ENCODE measurements at regions not wholly inside any gene's neighbourhood (a gene's known extent, or its start where the extent isn't known, plus 50 kb on each side); places are given as distances from the start of the nearest gene placed in this dataset.

GRCh38 chrX:16433021-16433420 is 216.9 kb upstream of the S100G start:
- H3K27me3 ChIP-seq, result peaks cover 0 to 10% of the 10 kb centered on the region in 2 donors
- ATAC-seq (no peak), DNase-seq (no peak)
- TF ChIP-seq CTCF (IDR thresholded peaks at IDR 0.05), result no peak
- H3K4me1 ChIP-seq, result no peaks in the 10 kb centered on the region
- no peak overlapping the region for H3K4me3 ChIP-seq
- no peak overlapping the region for H3K27ac ChIP-seq
- no peaks in the 10 kb centered on the region for H3K36me3 ChIP-seq
- intact Hi-C loops (cut with DNase I), result no loop called here
- H3K9me3 ChIP-seq, result no peaks in the 10 kb centered on the region

GRCh38 chrX:16435399-16435986 is 214.5 kb upstream of the S100G start:
- no peak overlapping the region for H3K27ac ChIP-seq
- H3K4me1 ChIP-seq, result no peaks in the 10 kb centered on the region
- intact Hi-C loops (cut with DNase I), result no loop called here

GRCh38 chrX:16436348-16437188 is 213.4 kb upstream of the S100G start:
- peak in 2 of 4 donors; percentile 47 to 59 for DNase-seq
- ATAC-seq, result peak; percentile 97
- no peaks in the 10 kb centered on the region for H3K36me3 ChIP-seq
- H3K27ac ChIP-seq, result no peak overlapping the region
- peaks cover 0 to 14% of the 10 kb centered on the region in 2 donors for H3K27me3 ChIP-seq
- H3K9me3 ChIP-seq, result no peaks in the 10 kb centered on the region
- H3K4me1 ChIP-seq, result no peaks in the 10 kb centered on the region
- intact Hi-C loops (cut with DNase I), result no loop called here
- peak; percentile 60 to 61 for TF ChIP-seq CTCF (IDR thresholded peaks at IDR 0.05)
- H3K4me3 ChIP-seq, result no peak overlapping the region

More at GRCh38 chrX:16435399-16435986, 214.5 kb upstream of the S100G start:
- no peak for DNase-seq
- peaks cover 0 to 10% of the 10 kb centered on the region in 2 donors for H3K27me3 ChIP-seq
- H3K36me3 ChIP-seq, result no peaks in the 10 kb centered on the region
- no peaks in the 10 kb centered on the region for H3K9me3 ChIP-seq
- no peak for ATAC-seq
- H3K4me3 ChIP-seq, result no peak overlapping the region
- TF ChIP-seq CTCF (IDR thresholded peaks at IDR 0.05), result no peak

GRCh38 chrX:16440446-16440845 is 209.5 kb upstream of the S100G start:
- ATAC-seq, result no peak
- no peaks in the 10 kb centered on the region for H3K9me3 ChIP-seq

More at GRCh38 chrX:16440446-16440845, 209.5 kb upstream of the S100G start:
- H3K27me3 ChIP-seq, result peaks cover 0 to 10% of the 10 kb centered on the region in 2 donors
- peak in 1 of 4 donors; percentile 16 for DNase-seq
- TF ChIP-seq CTCF (IDR thresholded peaks at IDR 0.05), result no peak
- H3K4me1 ChIP-seq, result no peaks in the 10 kb centered on the region
- no peak overlapping the region for H3K27ac ChIP-seq
- intact Hi-C loops (cut with DNase I), result no loop called here
- H3K36me3 ChIP-seq, result no peaks in the 10 kb centered on the region
- no peak overlapping the region for H3K4me3 ChIP-seq

Measured in left lung (tissue), 4 donors.